Mesothelial cell of epicardium (in vitro differentiated cells): ENCODE measurements at regions not wholly inside any gene's neighbourhood (a gene's known extent, or its start where the extent isn't known, plus 50 kb on each side); places are given as distances from the start of the nearest gene placed in this dataset.

Experiments
- DNase-seq, 2 experiments: peaks; one replicate each; pipeline ENCODE4 v3.0.0; 2021; ENCODE audit warnings: low spot score in 2 of 2; ENCODE audit not compliant: unreplicated experiment in 2 of 2
- H3K27ac Mint-ChIP-seq: 2 replicates; pipeline ENCODE4 v1.8.0; 2021; ENCODE audit warnings: mixed read lengths
- H3K27me3 Mint-ChIP-seq: 2 replicates; pipeline ENCODE4 v1.8.0; 2021; ENCODE audit warnings: low read depth, mixed read lengths
- H3K36me3 Mint-ChIP-seq: 2 replicates; pipeline ENCODE4 v1.8.0; 2021; ENCODE audit warnings: mixed read lengths
- H3K4me1 Mint-ChIP-seq: 2 replicates; pipeline ENCODE4 v1.8.0; 2021; ENCODE audit warnings: mixed read lengths
- H3K4me3 Mint-ChIP-seq: 2 replicates; pipeline ENCODE4 v1.8.0; 2021; ENCODE audit warnings: mild to moderate bottlenecking, moderate library complexity, mixed read lengths
- H3K9me3 Mint-ChIP-seq: 2 replicates; pipeline ENCODE4 v1.8.0; 2021; ENCODE audit warnings: mixed read lengths
- TF ChIP-seq, protein P1 (sequence below): fragments of 200-600 bp; sonication (generic); IDR thresholded peaks from one replicate; pipeline ENCODE4 v1.5.0; 2021; ENCODE audit warnings: antibody characterized with exemption; ENCODE audit not compliant: unreplicated experiment

DNA sequence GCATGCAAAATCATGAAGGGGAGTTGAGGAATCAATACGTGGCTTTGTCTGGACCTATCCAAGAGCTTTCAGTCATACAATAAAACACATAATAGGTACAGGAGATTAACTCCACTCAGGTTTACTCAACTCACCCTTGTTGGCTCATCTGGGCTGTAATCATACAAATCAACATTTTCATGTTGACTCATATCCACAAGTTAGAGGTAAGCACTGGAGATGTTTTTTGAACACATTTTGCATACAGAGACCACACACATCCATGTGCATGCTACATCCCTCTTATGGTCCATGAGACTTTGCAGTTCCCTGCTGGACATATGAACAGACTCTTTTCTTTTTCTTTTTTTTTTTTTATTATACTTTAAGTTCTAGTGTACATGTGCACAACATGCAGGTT, 336.9 kb upstream of the PIK3C3 start:
- H3K9me3 Mint-ChIP-seq = no peaks in the 10 kb centered on the region
- no peak overlapping the region for H3K27ac Mint-ChIP-seq
- H3K36me3 Mint-ChIP-seq = peaks cover 3% of the 10 kb centered on the region
- TF ChIP-seq, protein P1, sequence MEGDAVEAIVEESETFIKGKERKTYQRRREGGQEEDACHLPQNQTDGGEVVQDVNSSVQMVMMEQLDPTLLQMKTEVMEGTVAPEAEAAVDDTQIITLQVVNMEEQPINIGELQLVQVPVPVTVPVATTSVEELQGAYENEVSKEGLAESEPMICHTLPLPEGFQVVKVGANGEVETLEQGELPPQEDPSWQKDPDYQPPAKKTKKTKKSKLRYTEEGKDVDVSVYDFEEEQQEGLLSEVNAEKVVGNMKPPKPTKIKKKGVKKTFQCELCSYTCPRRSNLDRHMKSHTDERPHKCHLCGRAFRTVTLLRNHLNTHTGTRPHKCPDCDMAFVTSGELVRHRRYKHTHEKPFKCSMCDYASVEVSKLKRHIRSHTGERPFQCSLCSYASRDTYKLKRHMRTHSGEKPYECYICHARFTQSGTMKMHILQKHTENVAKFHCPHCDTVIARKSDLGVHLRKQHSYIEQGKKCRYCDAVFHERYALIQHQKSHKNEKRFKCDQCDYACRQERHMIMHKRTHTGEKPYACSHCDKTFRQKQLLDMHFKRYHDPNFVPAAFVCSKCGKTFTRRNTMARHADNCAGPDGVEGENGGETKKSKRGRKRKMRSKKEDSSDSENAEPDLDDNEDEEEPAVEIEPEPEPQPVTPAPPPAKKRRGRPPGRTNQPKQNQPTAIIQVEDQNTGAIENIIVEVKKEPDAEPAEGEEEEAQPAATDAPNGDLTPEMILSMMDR = no peak
- H3K4me3 Mint-ChIP-seq = no peak overlapping the region
- peaks cover 6% of the 10 kb centered on the region for H3K27me3 Mint-ChIP-seq
- peaks cover 18% of the 10 kb centered on the region for H3K4me1 Mint-ChIP-seq
- no peak for DNase-seq

DNA sequence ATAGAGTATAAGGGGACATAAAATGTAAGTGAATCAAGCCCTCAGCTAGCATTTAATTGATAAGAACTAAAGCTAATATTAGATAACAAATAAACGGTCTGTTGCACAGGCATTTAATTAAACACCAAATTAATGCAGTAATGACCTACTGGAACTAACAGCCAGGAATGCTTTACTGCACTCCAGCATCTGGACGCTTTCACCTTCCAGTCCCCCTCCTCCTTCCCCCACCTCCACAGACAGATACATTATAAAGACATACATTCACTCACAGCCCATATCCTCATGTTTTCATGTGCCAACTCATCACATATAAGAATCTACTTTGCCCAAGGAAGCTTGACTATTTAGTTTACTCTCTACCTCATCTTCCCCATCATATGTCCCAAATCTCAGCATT, 337.4 kb upstream of the PIK3C3 start:
- TF ChIP-seq, protein P1 = no peak
- Mint-ChIP-seq H3K27me3 (peaks cover 6% of the 10 kb centered on the region), H3K4me3 (no peak overlapping the region), H3K27ac (no peak overlapping the region), H3K36me3 (peaks cover 3% of the 10 kb centered on the region), H3K4me1 (peaks cover 18% of the 10 kb centered on the region), H3K9me3 (no peaks in the 10 kb centered on the region)
- no peak for DNase-seq

DNA sequence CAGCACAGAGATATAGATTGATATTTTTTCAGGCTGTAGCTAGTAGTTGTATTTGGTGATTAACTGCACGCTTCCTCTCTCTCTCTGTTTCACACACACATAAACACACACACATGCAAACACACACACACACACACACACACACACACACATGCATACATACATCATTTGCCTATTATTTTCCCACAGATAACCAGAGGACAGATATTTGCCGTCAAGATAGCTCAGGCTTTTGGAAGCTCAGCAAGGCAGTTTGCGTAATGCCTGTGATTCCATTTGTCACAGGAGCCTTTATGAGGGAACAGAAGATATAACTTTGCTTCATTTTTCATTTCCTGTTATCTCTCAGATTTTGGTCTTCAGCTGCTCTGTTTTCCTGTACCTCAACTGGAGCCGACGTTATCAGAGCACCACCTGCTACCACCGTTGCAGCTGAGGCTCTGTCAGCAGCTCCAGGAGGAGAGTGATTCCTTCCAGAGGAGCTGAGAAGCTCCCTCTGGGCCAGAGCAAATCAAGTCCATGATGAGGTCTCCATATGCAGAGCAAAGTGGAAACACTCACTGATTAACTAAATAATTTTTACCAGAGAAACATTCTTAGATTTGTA, 341.9 kb upstream of the PIK3C3 start:
- Mint-ChIP-seq H3K9me3 (peaks cover 12% of the 10 kb centered on the region), H3K27me3 (no peaks in the 10 kb centered on the region), H3K4me3 (no peak overlapping the region), H3K36me3 (peaks cover 12% of the 10 kb centered on the region), H3K4me1 (peaks cover 8% of the 10 kb centered on the region), H3K27ac (no peak overlapping the region)
- TF ChIP-seq, protein P1 = no peak
- DNase-seq = no peak

DNA sequence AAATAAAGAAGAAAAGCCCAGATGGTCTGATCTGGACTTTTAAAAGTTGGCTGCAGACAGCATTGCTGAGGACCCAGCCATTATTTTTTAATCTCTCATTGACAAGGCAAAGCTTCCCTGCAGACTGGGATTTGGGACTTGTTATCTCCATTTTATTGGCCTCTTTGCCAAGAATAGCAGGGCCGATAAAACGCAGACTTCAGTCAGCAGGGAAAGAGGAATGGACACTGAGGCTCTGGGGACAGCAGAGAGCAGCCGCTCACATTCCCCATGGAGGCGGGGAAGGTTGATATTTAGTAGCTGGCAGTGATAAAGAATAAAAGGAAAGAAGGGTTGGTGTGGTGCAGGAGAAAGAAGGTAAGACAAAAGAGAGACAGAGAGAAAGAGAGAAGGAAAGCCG, 350.1 kb upstream of the PIK3C3 start:
- DNase-seq = no peak
- Mint-ChIP-seq H3K4me3 (no peak overlapping the region), H3K36me3 (peaks cover 7% of the 10 kb centered on the region), H3K27me3 (peaks cover 3% of the 10 kb centered on the region), H3K9me3 (peaks cover 16% of the 10 kb centered on the region), H3K4me1 (peaks cover 3% of the 10 kb centered on the region), H3K27ac (no peak overlapping the region)
- TF ChIP-seq, protein P1 = no peak

DNA sequence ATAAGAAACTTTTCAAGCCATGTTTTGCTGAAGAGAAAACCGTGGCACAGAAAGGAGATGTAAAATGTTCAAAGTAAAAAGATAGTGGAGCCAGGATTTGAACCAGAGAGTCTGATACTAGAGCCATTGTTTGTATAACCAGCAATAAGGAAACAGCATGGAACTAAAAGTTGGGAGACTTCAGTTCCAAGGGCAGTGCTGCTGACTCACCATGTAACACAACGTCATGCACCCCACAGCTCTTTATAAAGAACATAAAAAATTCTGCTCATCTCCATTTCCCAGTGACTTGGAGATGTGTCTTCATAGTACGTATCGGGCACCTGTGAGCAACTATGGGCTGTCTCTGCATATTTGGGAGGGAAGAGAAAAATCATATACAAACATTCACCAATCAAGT, 353.0 kb upstream of the PIK3C3 start:
- Mint-ChIP-seq H3K9me3 (peaks cover 3% of the 10 kb centered on the region), H3K27ac (no peak overlapping the region), H3K36me3 (no peaks in the 10 kb centered on the region), H3K4me1 (peaks cover 3% of the 10 kb centered on the region), H3K4me3 (no peak overlapping the region), H3K27me3 (peaks cover 2% of the 10 kb centered on the region)
- TF ChIP-seq, protein P1 = no peak
- DNase-seq = no peak
